OCI-LY1 (cell line): ENCODE measurements at regions not wholly inside any gene's neighbourhood (a gene's known extent, or its start where the extent isn't known, plus 50 kb on each side); places are given as distances from the start of the nearest gene placed in this dataset.

Source experiments
- H2AFZ ChIP-seq: fragments of 200-600 bp; sonication (generic), shearing (Covaris generic); 2 replicates; pipeline ENCODE4 v1.6.0; 2014; ENCODE audit warnings: antibody characterized with exemption, mild to moderate bottlenecking, low read length
- H3F3A ChIP-seq: fragments of 200-600 bp; sonication (generic), shearing (Covaris generic); 2 replicates; pipeline ENCODE4 v1.6.0; 2014; ENCODE audit warnings: mild to moderate bottlenecking, antibody characterized with exemption, low read length, moderate library complexity; ENCODE audit not compliant: insufficient read depth
- H3K27ac ChIP-seq: fragments of 200-600 bp; sonication (generic); 2 replicates; pipeline ENCODE4 v1.5.1; 2014; ENCODE audit warnings: low read length, mixed run types, mild to moderate bottlenecking, low read depth; ENCODE audit not compliant: poor library complexity, severe bottlenecking
- H3K27me3 ChIP-seq: fragments of 200-600 bp; sonication (generic); 2 replicates; pipeline ENCODE4 v1.6.0; 2014; ENCODE audit warnings: antibody characterized with exemption, mild to moderate bottlenecking, low read length, moderate library complexity; ENCODE audit not compliant: insufficient read depth
- H3K36me3 ChIP-seq: fragments of 200-600 bp; sonication (generic); 2 replicates; pipeline ENCODE4 v1.6.1; 2014; ENCODE audit warnings: mild to moderate bottlenecking, antibody characterized with exemption, low read length, moderate library complexity, mixed read lengths; ENCODE audit not compliant: insufficient read depth
- H3K4me1 ChIP-seq: fragments of 200-600 bp; sonication (generic); 2 replicates; pipeline ENCODE4 v1.5.1; 2014; ENCODE audit warnings: mild to moderate bottlenecking, low read length, moderate library complexity; ENCODE audit not compliant: insufficient read depth, severe bottlenecking
- H3K4me2 ChIP-seq: fragments of 200-600 bp; sonication (generic), shearing (Covaris generic); 2 replicates; pipeline ENCODE4 v1.6.1; 2014; ENCODE audit warnings: low read length
- H3K4me3 ChIP-seq: fragments of 200-600 bp; sonication (generic); 2 replicates; pipeline ENCODE4 v1.5.1; 2014; ENCODE audit warnings: low read length, low read depth, mild to moderate bottlenecking, mixed read lengths; ENCODE audit not compliant: poor library complexity, severe bottlenecking
- H3K79me2 ChIP-seq: fragments of 200-600 bp; shearing (Covaris generic); 2 replicates; pipeline ENCODE4 v1.6.1; 2016; ENCODE audit warnings: mixed run types, low read length, mixed read lengths; ENCODE audit not compliant: insufficient read depth
- H3K9ac ChIP-seq: fragments of 200-600 bp; sonication (generic), shearing (Covaris generic); 2 replicates; pipeline ENCODE4 v1.6.1; 2014; ENCODE audit warnings: mild to moderate bottlenecking, low read length, mixed read lengths
- H3K9me2 ChIP-seq: fragments of 200-600 bp; sonication (generic), shearing (Covaris generic); 2 replicates; pipeline ENCODE4 v1.6.1; 2014; ENCODE audit warnings: low read depth, mild to moderate bottlenecking, low read length, mixed read lengths
- H3K9me3 ChIP-seq: fragments of 200-600 bp; shearing (Covaris generic); 2 replicates; pipeline ENCODE4 v1.6.1; 2014; ENCODE audit warnings: low read length, mixed read lengths
- H4K20me1 ChIP-seq: fragments of 200-600 bp; sonication (generic), shearing (Covaris generic); 2 replicates; pipeline ENCODE4 v1.6.0; 2016; ENCODE audit warnings: mild to moderate bottlenecking, low read length; ENCODE audit not compliant: insufficient read depth
- CTCF ChIP-seq: fragments of 200-600 bp; sonication (generic), shearing (Covaris generic); IDR thresholded peaks from 2 replicates; pipeline ENCODE4 v1.5.1; 2017; ENCODE audit warnings: mild to moderate bottlenecking, antibody characterized with exemption, low read length, moderate library complexity, mixed read lengths
- EZH2 ChIP-seq: fragments of 200-600 bp; sonication (generic), shearing (Covaris generic); IDR thresholded peaks from 2 replicates; pipeline ENCODE4 v1.8.0; 2017; ENCODE audit warnings: borderline replicate concordance, mixed run types, mild to moderate bottlenecking, antibody characterized with exemption, low read length, moderate library complexity, mixed read lengths

DNA sequence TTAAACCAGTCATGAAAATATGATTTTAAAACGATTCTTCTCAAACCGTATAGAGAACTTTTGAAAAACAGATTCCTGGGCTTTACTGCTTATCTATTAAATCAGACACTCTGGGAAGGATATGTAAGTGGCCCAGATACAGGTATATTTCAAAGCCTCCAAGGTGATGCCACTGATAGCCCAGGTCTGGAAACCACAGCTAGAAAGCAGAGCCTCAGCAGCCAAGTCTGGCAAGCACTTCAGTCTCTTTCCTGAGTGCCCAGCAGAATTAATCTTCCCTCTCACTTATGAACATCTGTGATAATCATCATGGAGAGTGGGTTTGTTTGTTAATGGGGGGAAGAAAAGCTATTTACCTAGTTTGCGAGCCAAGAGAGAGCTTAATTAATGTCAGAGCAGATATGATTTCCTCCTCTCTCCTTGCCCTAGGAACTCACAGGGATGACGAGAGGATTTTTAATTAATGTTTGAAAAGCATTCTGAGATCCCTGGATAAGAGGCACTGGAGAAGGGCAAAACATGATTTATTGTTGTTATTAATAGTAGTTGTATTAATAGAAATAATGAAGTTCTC lies 368.4 kb downstream of the TLE1 start:
- TF ChIP-seq CTCF: no peak
- no peak for TF ChIP-seq EZH2
- no peaks in the 10 kb centered on the region for H3K79me2 ChIP-seq
- H3K4me3 ChIP-seq: no peak overlapping the region
- no peaks in the 10 kb centered on the region for H3K36me3 ChIP-seq
- no peaks in the 10 kb centered on the region for H3K9me2 ChIP-seq
- no peaks in the 10 kb centered on the region for H3K9me3 ChIP-seq
- H3K4me1 ChIP-seq: no peaks in the 10 kb centered on the region
- H4K20me1 ChIP-seq: no peaks in the 10 kb centered on the region
- no peak overlapping the region for H3K27ac ChIP-seq
- H3F3A ChIP-seq: no peaks in the 10 kb centered on the region
- H3K4me2 ChIP-seq: no peak overlapping the region
- no peak overlapping the region for H3K9ac ChIP-seq
- no peak overlapping the region for H2AFZ ChIP-seq
- H3K27me3 ChIP-seq: no peaks in the 10 kb centered on the region

- TF ChIP-seq EZH2 (no peak), CTCF (no peak)
- H3K27ac ChIP-seq: no peak overlapping the region
- no peak overlapping the region for H3K4me2 ChIP-seq
Measured at GRCh38 chr9:81318571-81318970, 370.8 kb downstream of the TLE1 start.

GRCh38 chr9:81317939-81318338 lies 371.4 kb downstream of the TLE1 start:
- Histone ChIP-seq H3K4me2 (no peak overlapping the region), H3K4me1 (no peaks in the 10 kb centered on the region), H3F3A (no peaks in the 10 kb centered on the region), H3K4me3 (no peak overlapping the region), H4K20me1 (no peaks in the 10 kb centered on the region), H3K9ac (no peak overlapping the region), H2AFZ (no peak overlapping the region), H3K27ac (no peak overlapping the region), H3K36me3 (no peaks in the 10 kb centered on the region), H3K9me2 (no peaks in the 10 kb centered on the region), H3K9me3 (no peaks in the 10 kb centered on the region), H3K27me3 (no peaks in the 10 kb centered on the region), H3K79me2 (no peaks in the 10 kb centered on the region)
- no peak for TF ChIP-seq CTCF
- no peak for TF ChIP-seq EZH2

More at GRCh38 chr9:81318571-81318970, 370.8 kb downstream of the TLE1 start:
- H3K9me2 ChIP-seq: no peaks in the 10 kb centered on the region
- H2AFZ ChIP-seq: no peak overlapping the region
- no peaks in the 10 kb centered on the region for H3K4me1 ChIP-seq
- H4K20me1 ChIP-seq: no peaks in the 10 kb centered on the region
- H3K36me3 ChIP-seq: no peaks in the 10 kb centered on the region
- H3K9me3 ChIP-seq: no peaks in the 10 kb centered on the region
- H3K4me3 ChIP-seq: no peak overlapping the region
- no peaks in the 10 kb centered on the region for H3F3A ChIP-seq
- no peaks in the 10 kb centered on the region for H3K27me3 ChIP-seq
- H3K79me2 ChIP-seq: no peaks in the 10 kb centered on the region
- no peak overlapping the region for H3K9ac ChIP-seq
